Neural crest cell (in vitro differentiated cells): ENCODE measurements at regions not wholly inside any gene's neighbourhood (a gene's known extent, or its start where the extent isn't known, plus 50 kb on each side); places are given as distances from the start of the nearest gene placed in this dataset.
A peak's percentile ranks its signal among the peaks of the same experiment; 100 is the strongest.

Experiments
- DNase-seq: peaks from one replicate; pipeline ENCODE4 v3.0.0; 2021; ENCODE audit warnings: low read depth, mixed read lengths, low spot score
- H3K27ac Mint-ChIP-seq: one replicate; pipeline ENCODE4 v1.8.0; 2021; ENCODE audit warnings: mild to moderate bottlenecking, mixed read lengths; ENCODE audit not compliant: unreplicated experiment
- H3K27me3 Mint-ChIP-seq: 2 replicates; pipeline ENCODE4 v1.8.0; 2021; ENCODE audit warnings: low read depth, mild to moderate bottlenecking, mixed read lengths
- H3K36me3 Mint-ChIP-seq: 2 replicates; pipeline ENCODE4 v1.8.0; 2021; ENCODE audit warnings: low read depth, mild to moderate bottlenecking, mixed read lengths
- H3K4me1 Mint-ChIP-seq: 2 replicates; pipeline ENCODE4 v1.8.0; 2021; ENCODE audit warnings: mixed read lengths
- H3K4me3 Mint-ChIP-seq: one replicate; pipeline ENCODE4 v1.8.0; 2021; ENCODE audit warnings: mild to moderate bottlenecking, mixed read lengths
- H3K9me3 Mint-ChIP-seq: 2 replicates; pipeline ENCODE4 v1.8.0; 2021; ENCODE audit warnings: mixed read lengths
- CTCF ChIP-seq: fragments of 200-600 bp; sonication (generic); conservative IDR thresholded peaks from 2 replicates; pipeline ENCODE4 v1.5.0; 2021; ENCODE audit warnings: antibody characterized with exemption, mild to moderate bottlenecking

GRCh38 chr18:73896685-73897084 lies 250.9 kb downstream of the FBXO15 start:
- H3K4me1 Mint-ChIP-seq, result peaks cover 7% of the 10 kb centered on the region
- no peak overlapping the region for H3K27ac Mint-ChIP-seq
- no peak overlapping the region for H3K4me3 Mint-ChIP-seq
- TF ChIP-seq CTCF, result no peak
- no peak for DNase-seq
- H3K9me3 Mint-ChIP-seq, result no peaks in the 10 kb centered on the region
- H3K36me3 Mint-ChIP-seq, result no peaks in the 10 kb centered on the region
- peaks cover 5% of the 10 kb centered on the region for H3K27me3 Mint-ChIP-seq

GRCh38 chr18:73895701-73896100 lies 251.9 kb downstream of the FBXO15 start:
- H3K4me1 Mint-ChIP-seq, result peaks cover 11% of the 10 kb centered on the region
- H3K9me3 Mint-ChIP-seq, result no peaks in the 10 kb centered on the region
- no peaks in the 10 kb centered on the region for H3K36me3 Mint-ChIP-seq
- TF ChIP-seq CTCF, result no peak
- no peak for DNase-seq
- no peak overlapping the region for H3K4me3 Mint-ChIP-seq
- no peak overlapping the region for H3K27ac Mint-ChIP-seq
- peaks cover 5% of the 10 kb centered on the region for H3K27me3 Mint-ChIP-seq

- DNase-seq, result no peak
- Mint-ChIP-seq H3K27ac (no peak overlapping the region), H3K27me3 (peaks cover 5% of the 10 kb centered on the region), H3K9me3 (no peaks in the 10 kb centered on the region), H3K36me3 (no peaks in the 10 kb centered on the region), H3K4me1 (peaks cover 11% of the 10 kb centered on the region), H3K4me3 (no peak overlapping the region)
- TF ChIP-seq CTCF, result no peak
Measured at GRCh38 chr18:73893880-73894279, 253.8 kb downstream of the FBXO15 start.

GRCh38 chr18:73891572-73892421 lies 255.8 kb downstream of the FBXO15 start:
- peaks cover 11% of the 10 kb centered on the region for H3K4me1 Mint-ChIP-seq
- peaks cover 2% of the 10 kb centered on the region for H3K27me3 Mint-ChIP-seq
- peak; percentile 41 for TF ChIP-seq CTCF
- no peaks in the 10 kb centered on the region for H3K36me3 Mint-ChIP-seq
- H3K9me3 Mint-ChIP-seq, result no peaks in the 10 kb centered on the region
- no peak for DNase-seq
- no peak overlapping the region for H3K4me3 Mint-ChIP-seq
- no peak overlapping the region for H3K27ac Mint-ChIP-seq

- DNase-seq, result no peak
- TF ChIP-seq CTCF, result no peak
- Mint-ChIP-seq H3K27ac (no peak overlapping the region), H3K27me3 (peaks cover 2% of the 10 kb centered on the region), H3K4me1 (peaks cover 7% of the 10 kb centered on the region), H3K36me3 (no peaks in the 10 kb centered on the region), H3K9me3 (no peaks in the 10 kb centered on the region), H3K4me3 (no peak overlapping the region)
Measured at GRCh38 chr18:73888565-73888964, 259.1 kb downstream of the FBXO15 start.
